Astrocyte of the spinal cord (primary cell): ENCODE measurements at regions not wholly inside any gene's neighbourhood (a gene's known extent, or its start where the extent isn't known, plus 50 kb on each side); places are given as distances from the start of the nearest gene placed in this dataset.

Experiments used
- DNase-seq: peaks from one replicate; pipeline ENCODE4 v3.0.0; 2011; ENCODE audit warnings: low read depth, low spot score
- H3K4me3 ChIP-seq: 2 replicates; pipeline ENCODE4 v1.5.1; 2011; ENCODE audit warnings: low read depth, mild to moderate bottlenecking, low read length, moderate library complexity
- in situ Hi-C: cut with HindIII; loops from 2 replicates; pipeline ENCODE4 v1.10.0; 2017; ENCODE audit warnings: low sequenced_read_pairs
- TF ChIP-seq, protein P1 (sequence below): IDR thresholded peaks from 2 replicates; pipeline ENCODE4 v1.5.1; 2012; ENCODE audit warnings: low read depth, mild to moderate bottlenecking, low read length, inconsistent platforms

DNA sequence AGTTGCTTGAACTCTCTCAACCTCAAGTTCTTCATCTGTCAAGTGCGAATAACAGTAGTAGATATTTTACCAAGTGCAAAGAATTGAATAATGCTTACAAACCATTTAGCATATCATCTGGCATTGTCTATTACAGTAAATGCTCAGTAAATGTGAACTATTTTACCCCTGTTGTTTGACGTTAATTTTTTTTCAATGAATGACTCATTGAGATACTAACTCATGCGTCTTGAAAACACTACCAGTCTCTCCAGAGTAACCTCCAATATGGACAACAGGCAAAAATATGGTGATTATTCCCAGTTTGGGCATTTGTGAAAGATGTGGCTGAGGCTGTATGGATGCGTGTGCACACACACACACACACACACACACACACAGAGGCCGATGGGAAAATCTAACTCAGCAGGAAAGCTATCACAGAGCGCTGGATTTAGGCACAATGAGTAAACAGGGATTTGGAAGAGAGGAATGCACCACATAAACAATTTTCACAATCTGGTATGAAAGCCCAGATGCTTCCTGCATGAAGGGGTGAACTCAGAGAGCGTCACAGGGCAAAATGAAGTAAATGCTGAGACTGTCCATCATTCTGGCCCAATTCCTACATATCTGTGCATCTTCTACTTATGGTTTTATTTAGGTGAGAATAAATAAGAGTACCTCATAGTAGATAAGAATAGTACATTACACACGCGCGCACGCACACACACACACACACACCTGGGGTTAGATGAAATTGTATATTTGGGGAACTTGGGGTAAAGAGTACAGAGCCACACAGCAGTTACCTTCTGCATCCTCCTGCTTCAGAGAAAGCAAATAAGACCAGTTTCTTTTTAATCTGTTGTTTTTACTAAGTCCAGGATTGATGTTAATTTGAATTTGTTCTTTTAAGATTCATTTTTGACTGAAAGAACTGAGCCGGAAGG is 128.7 kb downstream of the PALM2AKAP2 start:
- in situ Hi-C loops: no loop called here
- DNase-seq: peak; percentile 19
- H3K4me3 ChIP-seq: no peak overlapping the region
- TF ChIP-seq, protein P1, sequence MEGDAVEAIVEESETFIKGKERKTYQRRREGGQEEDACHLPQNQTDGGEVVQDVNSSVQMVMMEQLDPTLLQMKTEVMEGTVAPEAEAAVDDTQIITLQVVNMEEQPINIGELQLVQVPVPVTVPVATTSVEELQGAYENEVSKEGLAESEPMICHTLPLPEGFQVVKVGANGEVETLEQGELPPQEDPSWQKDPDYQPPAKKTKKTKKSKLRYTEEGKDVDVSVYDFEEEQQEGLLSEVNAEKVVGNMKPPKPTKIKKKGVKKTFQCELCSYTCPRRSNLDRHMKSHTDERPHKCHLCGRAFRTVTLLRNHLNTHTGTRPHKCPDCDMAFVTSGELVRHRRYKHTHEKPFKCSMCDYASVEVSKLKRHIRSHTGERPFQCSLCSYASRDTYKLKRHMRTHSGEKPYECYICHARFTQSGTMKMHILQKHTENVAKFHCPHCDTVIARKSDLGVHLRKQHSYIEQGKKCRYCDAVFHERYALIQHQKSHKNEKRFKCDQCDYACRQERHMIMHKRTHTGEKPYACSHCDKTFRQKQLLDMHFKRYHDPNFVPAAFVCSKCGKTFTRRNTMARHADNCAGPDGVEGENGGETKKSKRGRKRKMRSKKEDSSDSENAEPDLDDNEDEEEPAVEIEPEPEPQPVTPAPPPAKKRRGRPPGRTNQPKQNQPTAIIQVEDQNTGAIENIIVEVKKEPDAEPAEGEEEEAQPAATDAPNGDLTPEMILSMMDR: no peak

DNA sequence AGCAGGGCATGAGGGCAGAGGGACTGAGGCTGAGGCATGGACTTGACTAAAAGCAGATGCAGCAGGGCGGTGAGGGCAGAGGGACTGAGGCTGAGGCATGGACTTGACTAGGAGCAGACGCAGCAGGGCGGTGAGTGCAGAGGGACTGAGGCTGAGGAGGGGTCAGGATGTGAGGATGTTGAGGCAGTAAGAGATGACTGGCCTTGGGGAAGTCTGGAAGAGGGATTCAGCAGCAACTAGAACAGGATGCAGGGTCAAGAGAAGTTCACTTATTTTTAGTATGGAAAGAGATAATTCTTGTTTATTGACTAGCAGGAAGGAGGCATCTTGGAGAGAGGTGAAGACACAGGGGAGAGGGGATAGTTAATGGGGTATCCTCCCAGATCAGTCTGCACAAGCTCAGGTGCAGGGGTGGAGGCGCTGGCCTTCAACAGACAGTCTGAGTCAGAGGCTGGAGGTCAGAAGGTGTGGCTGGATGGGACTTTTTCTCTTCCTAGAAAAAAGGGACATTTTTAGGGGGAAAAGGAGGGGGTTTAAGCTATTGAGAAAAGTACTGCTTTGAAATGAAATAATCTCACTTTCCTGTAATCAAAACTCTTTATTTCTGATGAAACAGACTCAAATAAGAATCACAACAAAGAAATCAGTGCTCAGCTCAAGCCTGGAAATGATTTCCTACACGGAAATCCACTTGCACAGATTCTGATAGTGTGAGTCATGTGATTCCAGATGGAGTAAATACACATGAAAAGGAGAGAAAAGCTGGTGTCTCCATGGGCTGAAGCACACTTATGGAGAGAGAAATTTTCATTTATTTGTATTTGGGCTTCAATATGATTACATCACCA is 130.9 kb downstream of the PALM2AKAP2 start:
- no peak overlapping the region for H3K4me3 ChIP-seq
- in situ Hi-C loops: no loop called here
- peak; percentile 68 for DNase-seq

DNA sequence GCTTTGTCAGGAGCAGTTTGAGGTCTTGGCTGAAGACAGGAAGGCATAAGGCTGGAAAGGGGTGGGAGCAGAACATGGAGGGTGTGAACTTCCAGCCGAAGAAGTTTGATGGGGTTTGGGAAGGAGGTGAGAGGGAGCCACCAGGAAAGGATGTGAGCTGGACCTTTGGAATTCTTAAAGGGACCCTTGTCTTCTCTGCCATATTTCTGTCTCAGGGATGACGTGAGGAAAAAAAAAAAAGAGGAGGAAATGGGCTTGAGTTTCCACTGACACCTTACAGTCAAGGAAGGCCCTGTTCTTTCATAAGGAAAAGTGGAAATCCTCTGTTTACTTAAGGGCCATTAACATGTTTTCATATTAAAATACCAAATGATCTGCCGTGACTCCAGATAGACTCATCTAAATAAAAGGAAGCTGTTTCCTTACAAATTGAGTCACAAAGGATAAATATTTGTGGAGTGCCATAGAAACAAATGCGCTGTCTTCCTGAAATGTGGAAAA is 132.1 kb downstream of the PALM2AKAP2 start:
- DNase-seq: peak; percentile 52
- in situ Hi-C loops: no loop called here

More for the DNA sequence above, 130.9 kb downstream of the PALM2AKAP2 start:
- TF ChIP-seq, protein P1: no peak

DNA sequence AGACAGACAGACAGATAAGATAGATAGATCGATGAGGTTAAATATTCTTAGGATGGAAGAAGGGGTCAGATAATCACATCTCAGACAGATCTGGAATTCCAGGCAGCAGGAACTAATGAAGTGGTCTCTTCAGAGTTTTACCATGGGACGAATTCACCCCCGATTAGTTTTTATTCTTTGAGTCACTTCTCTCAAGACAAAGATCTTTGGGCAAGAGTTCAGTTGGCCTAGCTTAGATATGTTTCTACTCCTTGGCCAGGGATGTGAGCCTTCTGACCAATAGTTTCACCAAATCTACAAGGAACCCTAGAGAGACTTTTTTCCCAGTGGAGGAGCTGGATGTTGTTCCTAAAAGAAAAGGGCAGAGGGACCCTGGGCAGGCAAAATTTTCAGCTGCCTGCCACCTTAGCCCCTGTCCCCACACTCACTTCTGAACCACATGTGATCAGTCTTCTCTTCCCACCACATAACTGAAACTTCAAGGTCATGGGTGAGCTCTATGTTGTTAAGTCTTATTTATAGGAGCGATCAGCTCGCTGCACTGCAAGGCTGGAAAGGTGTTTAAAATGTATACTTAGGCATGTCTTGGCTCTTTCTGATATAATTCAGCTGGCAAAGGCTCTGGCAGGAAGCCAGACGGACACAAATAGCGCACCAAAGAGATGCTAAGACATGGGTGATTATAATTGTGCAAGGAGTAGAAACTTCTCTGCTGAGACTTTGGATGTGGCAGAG is 132.9 kb downstream of the PALM2AKAP2 start:
- in situ Hi-C loops: no loop called here
- DNase-seq: no peak
- no peak overlapping the region for H3K4me3 ChIP-seq

More for the DNA sequence above, 132.1 kb downstream of the PALM2AKAP2 start:
- TF ChIP-seq, protein P1: no peak
- H3K4me3 ChIP-seq: no peak overlapping the region

DNA sequence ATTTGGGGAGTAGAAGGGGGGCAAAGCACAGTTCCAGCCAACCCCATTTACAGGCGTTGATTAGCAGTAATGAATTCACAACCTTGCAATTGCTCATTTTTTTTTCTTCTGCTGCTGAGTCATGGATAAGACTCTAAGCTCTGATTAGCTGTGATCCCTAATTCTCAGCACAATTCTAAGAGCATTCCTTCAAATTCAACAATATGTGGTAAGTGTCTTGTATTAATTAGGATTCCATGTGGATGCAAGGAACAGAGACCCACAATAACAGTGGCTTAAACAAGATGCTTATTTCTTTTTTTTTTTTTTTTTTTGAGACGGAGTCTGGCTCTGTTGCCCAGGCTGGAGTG is 133.4 kb downstream of the PALM2AKAP2 start:
- TF ChIP-seq, protein P1: no peak
- H3K4me3 ChIP-seq: no peak overlapping the region
- in situ Hi-C loops: no loop called here
- DNase-seq: no peak

More for the DNA sequence above, 132.9 kb downstream of the PALM2AKAP2 start:
- TF ChIP-seq, protein P1: no peak
